Keratinocyte (primary cell): ENCODE measurements at regions not wholly inside any gene's neighbourhood (a gene's known extent, or its start where the extent isn't known, plus 50 kb on each side); places are given as distances from the start of the nearest gene placed in this dataset.

Experiments
- EZH2 ChIP-seq: IDR thresholded peaks from one replicate; pipeline ENCODE4 v1.6.1; 2012; ENCODE audit warnings: inconsistent platforms, mild to moderate bottlenecking, low read length, moderate library complexity
- TF ChIP-seq, protein P1 (sequence below), 3 experiments: IDR thresholded peaks in 1 of 3; conservative IDR thresholded peaks in 1 of 3; optimal IDR thresholded peaks in 1 of 3; 2 replicates in 2 of 3; 3 replicates in 1 of 3; pipeline versions ENCODE3 to v1.5.1; 2011; ENCODE audit warnings: low read length in 3 of 3, mild to moderate bottlenecking in 3 of 3, moderate library complexity in 2 of 3, control low read depth in 1 of 3, inconsistent platforms in 1 of 3; ENCODE audit not compliant: insufficient read depth in 2 of 3; ENCODE audit errors: extremely low read depth in 1 of 3

GRCh38 chr14:51382506-51382905, 142.5 kb downstream of the TMX1 start:
- TF ChIP-seq, protein P1, sequence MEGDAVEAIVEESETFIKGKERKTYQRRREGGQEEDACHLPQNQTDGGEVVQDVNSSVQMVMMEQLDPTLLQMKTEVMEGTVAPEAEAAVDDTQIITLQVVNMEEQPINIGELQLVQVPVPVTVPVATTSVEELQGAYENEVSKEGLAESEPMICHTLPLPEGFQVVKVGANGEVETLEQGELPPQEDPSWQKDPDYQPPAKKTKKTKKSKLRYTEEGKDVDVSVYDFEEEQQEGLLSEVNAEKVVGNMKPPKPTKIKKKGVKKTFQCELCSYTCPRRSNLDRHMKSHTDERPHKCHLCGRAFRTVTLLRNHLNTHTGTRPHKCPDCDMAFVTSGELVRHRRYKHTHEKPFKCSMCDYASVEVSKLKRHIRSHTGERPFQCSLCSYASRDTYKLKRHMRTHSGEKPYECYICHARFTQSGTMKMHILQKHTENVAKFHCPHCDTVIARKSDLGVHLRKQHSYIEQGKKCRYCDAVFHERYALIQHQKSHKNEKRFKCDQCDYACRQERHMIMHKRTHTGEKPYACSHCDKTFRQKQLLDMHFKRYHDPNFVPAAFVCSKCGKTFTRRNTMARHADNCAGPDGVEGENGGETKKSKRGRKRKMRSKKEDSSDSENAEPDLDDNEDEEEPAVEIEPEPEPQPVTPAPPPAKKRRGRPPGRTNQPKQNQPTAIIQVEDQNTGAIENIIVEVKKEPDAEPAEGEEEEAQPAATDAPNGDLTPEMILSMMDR (optimal IDR thresholded peaks at IDR 0.05 in 1 of 3, IDR thresholded peaks at IDR 0.05 in 1 of 3, conservative IDR thresholded peaks at IDR 0.05 in 1 of 3; ENCODE audit: extremely low read depth in 1 of 3, insufficient read depth in 2 of 3, low read length in 3 of 3): no peak
- no peak for TF ChIP-seq EZH2
